ENCODE measurements at regions not wholly inside any gene's neighbourhood (a gene's known extent, or its start where the extent isn't known, plus 50 kb on each side); places are given as distances from the start of the nearest gene placed in this dataset.

DNA sequence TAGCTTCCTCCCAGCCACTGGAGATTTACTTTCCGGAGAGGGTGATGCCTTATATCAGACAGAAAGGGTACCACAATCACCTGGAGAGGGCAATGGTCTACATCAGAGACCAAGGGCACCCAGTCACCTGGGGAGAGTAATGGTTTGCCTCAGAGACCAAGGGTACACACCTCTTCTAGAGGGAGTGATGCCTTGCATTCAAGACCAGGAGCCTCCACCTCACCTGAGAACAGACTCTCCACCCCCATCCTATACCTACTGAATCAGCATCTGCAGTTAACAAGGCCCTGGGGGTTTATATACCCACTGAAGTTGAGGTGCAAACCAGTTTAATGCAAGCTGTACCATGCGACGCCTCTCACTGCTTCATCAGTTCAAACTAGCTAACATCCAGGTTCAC lies 270.2 kb upstream of the IGFBP3 start:
- H3K36me3 ChIP-seq = no peaks in the 10 kb centered on the region
- H3K9me3 ChIP-seq = no peaks in the 10 kb centered on the region
- no peak overlapping the region for H3K4me3 ChIP-seq
- WGBS = 90% methylated on average over 3 of the region's 3 CpGs
- no peak for TF ChIP-seq POLR2A (IDR thresholded peaks at IDR 0.05)
- no peak for TF ChIP-seq POLR2AphosphoS5 (IDR thresholded peaks at IDR 0.05)
- TF ChIP-seq, protein P1, sequence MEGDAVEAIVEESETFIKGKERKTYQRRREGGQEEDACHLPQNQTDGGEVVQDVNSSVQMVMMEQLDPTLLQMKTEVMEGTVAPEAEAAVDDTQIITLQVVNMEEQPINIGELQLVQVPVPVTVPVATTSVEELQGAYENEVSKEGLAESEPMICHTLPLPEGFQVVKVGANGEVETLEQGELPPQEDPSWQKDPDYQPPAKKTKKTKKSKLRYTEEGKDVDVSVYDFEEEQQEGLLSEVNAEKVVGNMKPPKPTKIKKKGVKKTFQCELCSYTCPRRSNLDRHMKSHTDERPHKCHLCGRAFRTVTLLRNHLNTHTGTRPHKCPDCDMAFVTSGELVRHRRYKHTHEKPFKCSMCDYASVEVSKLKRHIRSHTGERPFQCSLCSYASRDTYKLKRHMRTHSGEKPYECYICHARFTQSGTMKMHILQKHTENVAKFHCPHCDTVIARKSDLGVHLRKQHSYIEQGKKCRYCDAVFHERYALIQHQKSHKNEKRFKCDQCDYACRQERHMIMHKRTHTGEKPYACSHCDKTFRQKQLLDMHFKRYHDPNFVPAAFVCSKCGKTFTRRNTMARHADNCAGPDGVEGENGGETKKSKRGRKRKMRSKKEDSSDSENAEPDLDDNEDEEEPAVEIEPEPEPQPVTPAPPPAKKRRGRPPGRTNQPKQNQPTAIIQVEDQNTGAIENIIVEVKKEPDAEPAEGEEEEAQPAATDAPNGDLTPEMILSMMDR (IDR thresholded peaks at IDR 0.05) = no peak
- no peak overlapping the region for H3K27ac ChIP-seq
- H3K4me1 ChIP-seq (replicated peaks) = no peaks in the 10 kb centered on the region
- no peaks in the 10 kb centered on the region for H3K27me3 ChIP-seq (replicated peaks; ENCODE audit: insufficient read depth)
- DNase-seq (ENCODE audit: low spot score) = no peak
- intact Hi-C loops (cut with DNase I) = no loop called here

DNA sequence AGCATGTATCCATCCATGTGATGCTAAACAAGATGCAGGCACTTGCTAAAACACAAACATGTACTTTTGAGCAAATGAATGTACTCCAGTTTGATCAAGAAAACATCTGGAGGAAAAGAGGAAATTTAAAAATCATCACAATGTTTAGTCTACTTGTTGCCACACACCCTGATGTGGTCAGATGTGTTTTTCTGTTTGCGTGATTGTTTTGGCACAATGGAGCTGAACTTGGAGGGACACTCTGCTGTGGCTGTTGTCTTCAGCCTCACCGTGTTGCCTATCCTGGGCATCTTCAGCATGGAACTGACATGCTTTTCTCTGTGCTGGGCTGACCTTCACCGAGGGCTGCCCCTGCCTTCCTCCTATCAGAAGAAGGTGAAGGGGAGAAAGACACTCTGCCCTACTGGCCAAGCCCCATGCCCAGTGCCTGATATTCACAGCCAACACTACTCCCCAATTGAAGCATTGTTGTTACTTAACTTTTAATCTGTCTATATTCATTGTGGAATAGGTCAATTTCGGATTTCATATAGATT lies 268.3 kb upstream of the IGFBP3 start:
- H3K9me3 ChIP-seq = no peaks in the 10 kb centered on the region

DNA sequence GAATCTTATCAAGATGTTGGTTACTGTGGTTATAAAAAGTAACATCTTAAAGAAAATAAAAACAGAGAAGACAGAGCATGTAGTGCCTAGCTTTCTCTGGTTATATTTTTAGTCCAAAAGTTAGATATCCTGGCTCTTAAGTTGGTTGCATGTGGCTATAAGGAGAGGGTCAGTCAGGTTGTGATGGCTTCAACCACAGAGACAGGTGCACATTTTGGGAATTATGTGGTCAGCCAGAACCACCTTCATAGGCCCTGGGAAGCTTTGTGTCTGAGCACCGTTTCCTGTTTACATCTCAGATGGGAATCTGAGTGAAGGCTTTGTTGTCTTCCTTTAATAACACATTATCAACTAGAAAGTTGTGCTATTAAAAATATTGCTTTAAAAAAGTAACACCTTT lies 265.1 kb upstream of the IGFBP3 start:
- intact Hi-C loops (cut with DNase I) = no loop called here
- no peaks in the 10 kb centered on the region for H3K9me3 ChIP-seq
- no peak overlapping the region for H3K27ac ChIP-seq
- no peak for TF ChIP-seq POLR2AphosphoS5 (IDR thresholded peaks at IDR 0.05)
- no peak for TF ChIP-seq POLR2A (IDR thresholded peaks at IDR 0.05)
- TF ChIP-seq, protein P1 (IDR thresholded peaks at IDR 0.05) = no peak
- no peaks in the 10 kb centered on the region for H3K4me1 ChIP-seq (replicated peaks)
- H3K4me3 ChIP-seq = no peak overlapping the region
- no peaks in the 10 kb centered on the region for H3K36me3 ChIP-seq
- DNase-seq (ENCODE audit: low spot score) = no peak
- H3K27me3 ChIP-seq (replicated peaks; ENCODE audit: insufficient read depth) = no peaks in the 10 kb centered on the region
- WGBS = 81% methylated on average over 1 of the region's 1 CpG

More for the DNA sequence above, 268.3 kb upstream of the IGFBP3 start:
- intact Hi-C loops (cut with DNase I) = no loop called here
- TF ChIP-seq, protein P1 (IDR thresholded peaks at IDR 0.05) = no peak
- TF ChIP-seq POLR2A (IDR thresholded peaks at IDR 0.05) (no peak), POLR2AphosphoS5 (IDR thresholded peaks at IDR 0.05) (no peak)
- no peaks in the 10 kb centered on the region for H3K27me3 ChIP-seq (replicated peaks; ENCODE audit: insufficient read depth)
- H3K4me1 ChIP-seq (replicated peaks) = no peaks in the 10 kb centered on the region
- WGBS = 75% methylated on average over 4 of the region's 4 CpGs
- no peak overlapping the region for H3K27ac ChIP-seq
- no peak for DNase-seq (ENCODE audit: low spot score)
- H3K4me3 ChIP-seq = no peak overlapping the region
- no peaks in the 10 kb centered on the region for H3K36me3 ChIP-seq

DNA sequence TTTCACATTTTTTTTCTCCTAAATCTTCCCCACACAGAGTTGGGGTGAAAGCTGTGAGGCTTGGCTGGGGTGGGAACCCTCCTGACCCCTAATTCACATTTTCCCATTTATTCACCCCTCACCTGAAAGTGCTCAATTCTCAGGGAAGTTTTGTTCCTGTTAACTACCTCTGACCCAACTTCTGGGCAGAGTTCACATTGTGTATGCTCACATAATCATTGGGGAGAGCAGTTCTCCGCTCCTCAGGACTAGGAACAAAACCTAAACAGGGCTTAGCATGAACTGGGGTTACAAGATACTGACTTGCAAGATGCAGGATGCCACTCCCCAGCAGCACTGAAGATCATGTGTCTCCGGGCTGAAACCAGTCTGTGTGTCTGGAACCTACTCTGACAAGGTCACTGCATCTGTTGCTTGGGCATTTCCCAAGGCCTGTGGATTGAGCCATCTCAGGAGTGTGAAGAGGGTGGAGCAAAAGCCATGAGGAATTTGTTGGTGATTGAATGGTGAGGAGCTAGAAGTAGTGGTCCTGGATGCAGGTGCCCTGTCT lies 258.1 kb upstream of the IGFBP3 start:
- Histone ChIP-seq H3K27me3 (replicated peaks; ENCODE audit: insufficient read depth) (no peaks in the 10 kb centered on the region), H3K9me3 (no peaks in the 10 kb centered on the region), H3K36me3 (no peaks in the 10 kb centered on the region), H3K4me1 (replicated peaks) (no peaks in the 10 kb centered on the region), H3K27ac (no peak overlapping the region), H3K4me3 (no peak overlapping the region)
- intact Hi-C loops (cut with DNase I) = no loop called here
- DNase-seq (ENCODE audit: low spot score) = no peak
- 67% methylated on average over 2 of the region's 2 CpGs for WGBS
- TF ChIP-seq POLR2AphosphoS5 (IDR thresholded peaks at IDR 0.05) (no peak), POLR2A (IDR thresholded peaks at IDR 0.05) (no peak)
- TF ChIP-seq, protein P1 (IDR thresholded peaks at IDR 0.05) = no peak

DNA sequence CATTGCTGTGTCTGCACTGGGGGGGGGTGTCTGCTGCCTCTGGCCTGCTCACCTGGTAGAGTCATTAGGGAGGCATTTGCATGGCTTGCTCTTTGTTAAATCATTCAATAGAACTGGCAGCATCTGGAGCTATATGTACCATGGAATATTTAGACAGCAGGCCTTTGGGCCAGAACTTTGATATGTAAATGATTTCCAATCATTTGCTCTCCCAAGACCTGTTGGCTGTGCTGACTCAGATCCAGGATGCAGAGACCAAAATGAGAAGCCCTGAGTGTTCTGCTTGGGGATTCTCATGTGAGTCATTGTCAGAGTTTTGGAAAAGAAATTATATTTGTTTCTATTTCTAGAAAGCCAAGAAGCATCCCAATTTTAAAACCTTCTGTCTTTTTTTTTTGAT lies 257.6 kb upstream of the IGFBP3 start:
- H3K4me3 ChIP-seq = no peak overlapping the region

More for the DNA sequence above, 257.6 kb upstream of the IGFBP3 start:
- TF ChIP-seq POLR2A (IDR thresholded peaks at IDR 0.05) = no peak
- TF ChIP-seq, protein P1 (IDR thresholded peaks at IDR 0.05) = no peak
- no peak for TF ChIP-seq POLR2AphosphoS5 (IDR thresholded peaks at IDR 0.05)
- no peak for DNase-seq (ENCODE audit: low spot score)
- Histone ChIP-seq H3K4me1 (replicated peaks) (no peaks in the 10 kb centered on the region), H3K27me3 (replicated peaks; ENCODE audit: insufficient read depth) (no peaks in the 10 kb centered on the region), H3K27ac (no peak overlapping the region), H3K36me3 (no peaks in the 10 kb centered on the region), H3K9me3 (no peaks in the 10 kb centered on the region)
- intact Hi-C loops (cut with DNase I) = no loop called here
